ENCODE measurements at regions not wholly inside any gene's neighbourhood (a gene's known extent, or its start where the extent isn't known, plus 50 kb on each side); places are given as distances from the start of the nearest gene placed in this dataset.

GRCh38 chr10:91335147-91335546 is 75.0 kb upstream of the HECTD2 start:
- no peak for DNase-seq (ENCODE audit: low spot score)

- no peak for DNase-seq (ENCODE audit: low spot score)
Observed at GRCh38 chr10:91339729-91340128, 70.4 kb upstream of the HECTD2 start.

GRCh38 chr10:91340613-91341362 is 69.4 kb upstream of the HECTD2 start:
- no peak for DNase-seq (ENCODE audit: low spot score)

GRCh38 chr10:91341686-91342085 is 68.5 kb upstream of the HECTD2 start:
- no peak for DNase-seq (ENCODE audit: low spot score)

- DNase-seq (ENCODE audit: low spot score), result no peak
Observed at GRCh38 chr10:91343010-91343409, 67.1 kb upstream of the HECTD2 start.

GRCh38 chr10:91344117-91344856 is 65.9 kb upstream of the HECTD2 start:
- DNase-seq (ENCODE audit: low spot score), result no peak

GRCh38 chr10:91345716-91346115 is 64.4 kb upstream of the HECTD2 start:
- no peak for DNase-seq (ENCODE audit: low spot score)

- no peak for DNase-seq (ENCODE audit: low spot score)
Observed at GRCh38 chr10:91347529-91347928, 62.6 kb upstream of the HECTD2 start.

GRCh38 chr10:91349381-91349780 is 60.8 kb upstream of the HECTD2 start:
- peak; percentile 14 for DNase-seq (ENCODE audit: low spot score)

GRCh38 chr10:91350651-91351081 is 59.5 kb upstream of the HECTD2 start:
- DNase-seq (ENCODE audit: low spot score), result no peak

- no peak for DNase-seq (ENCODE audit: low spot score)
Observed at GRCh38 chr10:91352760-91353159, 57.4 kb upstream of the HECTD2 start.

- no peak for DNase-seq (ENCODE audit: low spot score)
Observed at GRCh38 chr10:91354166-91355075, 55.7 kb upstream of the HECTD2 start.

GRCh38 chr10:91355998-91356397 is 54.1 kb upstream of the HECTD2 start:
- no peak for DNase-seq (ENCODE audit: low spot score)

- no peak for DNase-seq (ENCODE audit: low spot score)
Observed at GRCh38 chr10:91357497-91357896, 52.6 kb upstream of the HECTD2 start.
